CD4-positive, CD25-positive, alpha-beta regulatory T cell (primary cell): ENCODE measurements at regions not wholly inside any gene's neighbourhood (a gene's known extent, or its start where the extent isn't known, plus 50 kb on each side); places are given as distances from the start of the nearest gene placed in this dataset.

Experiments used
- ATAC-seq, 2 donors: fragments of 150-1000 bp; cut with Tn5 transposase; one replicate each; pipeline ENCODE4 v1.10.0; 2021; ENCODE audit warnings: low read depth in 2 of 2, moderate number of reproducible peaks in 2 of 2, moderate library complexity in 1 of 2
- DNase-seq, 3 donors: peaks; one replicate each; pipeline versions ENCODE4 v3.0.0 to v3.0.0-alpha.2; 2012 to 2022; ENCODE audit warnings: mixed read lengths in 1 of 3
- H3K27ac ChIP-seq: one replicate; pipeline ENCODE4 v1.7.0; 2013; ENCODE audit warnings: mild to moderate bottlenecking, low read length; ENCODE audit not compliant: insufficient read depth, poor library complexity, severe bottlenecking
- H3K27me3 ChIP-seq: one replicate; pipeline ENCODE4 v1.7.0; 2013; ENCODE audit warnings: low read length; ENCODE audit not compliant: control insufficient read depth, insufficient read depth
- H3K36me3 ChIP-seq: one replicate; pipeline ENCODE4 v1.7.0; 2013; ENCODE audit warnings: mild to moderate bottlenecking, low read length, moderate library complexity; ENCODE audit not compliant: control insufficient read depth, insufficient read depth
- H3K4me1 ChIP-seq: 2 replicates; pipeline ENCODE4 v1.7.0; 2013; ENCODE audit warnings: mild to moderate bottlenecking, low read length; ENCODE audit not compliant: insufficient read depth, control insufficient read depth, poor library complexity, severe bottlenecking
- H3K4me3 ChIP-seq: one replicate; pipeline ENCODE4 v1.7.0; 2013; ENCODE audit warnings: low read depth, mild to moderate bottlenecking, low read length, moderate library complexity
- H3K9me3 ChIP-seq, 2 experiments: 1 replicate in 1 of 2; 2 replicates in 1 of 2; pipeline ENCODE4 v1.7.0; 2013; ENCODE audit warnings: low read length in 2 of 2, mild to moderate bottlenecking in 1 of 2, moderate library complexity in 1 of 2; ENCODE audit not compliant: control insufficient read depth in 2 of 2
- H3K27ac Mint-ChIP-seq, 3 donors: one replicate each; pipeline ENCODE4 v1.8.0; 2020 to 2022; ENCODE audit warnings: mild to moderate bottlenecking in 3 of 3, mixed read lengths in 3 of 3, moderate library complexity in 2 of 3
- H3K27me3 Mint-ChIP-seq: one replicate; pipeline ENCODE4 v1.8.0; 2022; ENCODE audit warnings: mild to moderate bottlenecking, mixed read lengths
- H3K36me3 Mint-ChIP-seq: one replicate; pipeline ENCODE4 v1.8.0; 2020; ENCODE audit warnings: mixed read lengths
- H3K4me1 Mint-ChIP-seq, 4 donors: one replicate each; pipeline ENCODE4 v1.8.0; 2020 to 2022; ENCODE audit warnings: mixed read lengths in 4 of 4, mild to moderate bottlenecking in 1 of 4
- H3K4me3 Mint-ChIP-seq, 4 donors: one replicate each; pipeline ENCODE4 v1.8.0; 2020 to 2022; ENCODE audit warnings: mild to moderate bottlenecking in 4 of 4, mixed read lengths in 4 of 4, moderate library complexity in 3 of 4
- H3K9me3 Mint-ChIP-seq, 7 donors: one replicate each; pipeline ENCODE4 v1.8.0; 2020 to 2022; ENCODE audit warnings: mixed read lengths in 7 of 7, mild to moderate bottlenecking in 3 of 7, moderate library complexity in 2 of 7

GRCh38 chr18:48460929-48461583 lies 51.9 kb upstream of the ZBTB7C start:
- no peaks in the 10 kb centered on the region for H3K36me3 ChIP-seq
- no peaks in the 10 kb centered on the region for H3K9me3 ChIP-seq
- Mint-ChIP-seq H3K4me3 (no peak overlapping the region), H3K9me3 (peaks cover 0 to 2% (median 0%) of the 10 kb centered on the region in 7 donors), H3K27me3 (peaks cover 23% of the 10 kb centered on the region), H3K4me1 (peaks cover 0 to 9% (median 2%) of the 10 kb centered on the region in 4 donors), H3K27ac (no peak overlapping the region), H3K36me3 (no peaks in the 10 kb centered on the region)
- no peak overlapping the region for H3K4me3 ChIP-seq
- no peaks in the 10 kb centered on the region for H3K4me1 ChIP-seq
- DNase-seq (no peak), ATAC-seq (no peak)
- no peak overlapping the region for H3K27ac ChIP-seq
- peaks cover 14% of the 10 kb centered on the region for H3K27me3 ChIP-seq

GRCh38 chr18:48459465-48459864 lies 50.3 kb upstream of the ZBTB7C start:
- Histone ChIP-seq H3K9me3 (no peaks in the 10 kb centered on the region), H3K27me3 (peaks cover 14% of the 10 kb centered on the region), H3K27ac (no peak overlapping the region), H3K4me1 (no peaks in the 10 kb centered on the region), H3K4me3 (no peak overlapping the region), H3K36me3 (no peaks in the 10 kb centered on the region)
- Mint-ChIP-seq H3K27ac (no peak overlapping the region), H3K4me1 (peaks cover 0 to 15% (median 3%) of the 10 kb centered on the region in 4 donors), H3K27me3 (peaks cover 17% of the 10 kb centered on the region), H3K4me3 (no peak overlapping the region), H3K36me3 (no peaks in the 10 kb centered on the region), H3K9me3 (peaks cover 0 to 5% (median 0%) of the 10 kb centered on the region in 7 donors)
- no peak for DNase-seq
- no peak for ATAC-seq

- peaks cover 19% of the 10 kb centered on the region for H3K27me3 Mint-ChIP-seq
- no peak overlapping the region for H3K27ac ChIP-seq
- DNase-seq (no peak), ATAC-seq (no peak)
- H3K9me3 ChIP-seq = no peaks in the 10 kb centered on the region
- H3K27me3 ChIP-seq = peaks cover 14% of the 10 kb centered on the region
- H3K36me3 ChIP-seq = no peaks in the 10 kb centered on the region
- no peak overlapping the region for H3K4me3 ChIP-seq
- peaks cover 0 to 5% (median 0%) of the 10 kb centered on the region in 7 donors for H3K9me3 Mint-ChIP-seq
- H3K36me3 Mint-ChIP-seq = no peaks in the 10 kb centered on the region
- no peak overlapping the region for H3K4me3 Mint-ChIP-seq
- H3K27ac Mint-ChIP-seq = no peak overlapping the region
- H3K4me1 Mint-ChIP-seq = peaks cover 0 to 15% (median 4%) of the 10 kb centered on the region in 4 donors
- H3K4me1 ChIP-seq = no peaks in the 10 kb centered on the region
Observed at GRCh38 chr18:48459016-48459415, 49.8 kb upstream of the ZBTB7C start.
